Activated CD4-positive, alpha-beta T cell treated with anti-CD3 and anti-CD28 coated beads for 24 hours (primary cell): ENCODE measurements at regions not wholly inside any gene's neighbourhood (a gene's known extent, or its start where the extent isn't known, plus 50 kb on each side); places are given as distances from the start of the nearest gene placed in this dataset.

Experiments
- DNase-seq, 2 donors: peaks; one replicate each; pipeline ENCODE4 v3.0.0-alpha.2; 2020; ENCODE audit warnings: low read depth in 2 of 2

DNA sequence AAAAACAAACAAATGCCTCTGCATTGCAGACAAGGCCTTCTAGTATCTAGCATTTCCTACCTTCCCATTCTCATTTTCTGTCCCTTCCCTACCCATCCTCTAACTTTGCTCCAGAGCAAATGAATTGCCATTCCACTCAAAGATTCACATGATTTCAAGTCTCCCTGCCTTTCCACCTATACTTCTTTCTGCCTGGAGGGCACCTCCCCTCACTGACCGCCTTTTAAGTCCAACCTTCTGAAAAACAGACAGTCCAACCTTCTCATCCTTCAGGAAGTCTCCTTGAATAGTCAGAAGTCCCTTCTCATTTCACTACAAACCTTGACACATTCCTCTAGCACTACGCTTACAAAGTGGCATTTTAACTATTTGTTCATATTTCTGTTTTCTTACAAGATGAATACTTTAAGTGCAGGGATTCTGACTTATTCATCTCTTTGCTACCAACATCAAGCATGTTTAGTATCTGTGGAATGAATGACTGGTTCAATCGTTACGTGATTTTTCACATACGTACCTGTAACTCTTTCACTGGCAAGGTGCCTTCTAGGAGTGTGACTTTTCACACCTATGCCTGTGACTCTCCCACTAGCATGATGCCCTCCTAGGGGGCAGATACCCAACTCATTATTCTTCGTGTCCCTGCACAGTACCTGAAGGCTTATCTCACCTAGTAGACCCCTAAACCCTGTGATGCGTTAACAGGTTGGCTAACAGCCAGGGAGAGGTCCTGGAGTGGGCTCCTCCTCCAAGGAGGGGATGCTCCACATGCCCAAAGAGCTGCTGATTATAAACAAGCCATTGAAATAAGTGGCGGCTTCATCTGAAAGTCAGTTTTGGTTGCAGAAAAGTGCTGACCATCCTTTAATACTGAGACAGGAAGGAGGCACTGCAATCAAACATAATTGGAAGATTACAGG is 356.2 kb downstream of the MYCN start:
- no peak for DNase-seq

- no peak for DNase-seq
Measured at GRCh38 chr2:16296038-16296290, 355.6 kb downstream of the MYCN start.

DNA sequence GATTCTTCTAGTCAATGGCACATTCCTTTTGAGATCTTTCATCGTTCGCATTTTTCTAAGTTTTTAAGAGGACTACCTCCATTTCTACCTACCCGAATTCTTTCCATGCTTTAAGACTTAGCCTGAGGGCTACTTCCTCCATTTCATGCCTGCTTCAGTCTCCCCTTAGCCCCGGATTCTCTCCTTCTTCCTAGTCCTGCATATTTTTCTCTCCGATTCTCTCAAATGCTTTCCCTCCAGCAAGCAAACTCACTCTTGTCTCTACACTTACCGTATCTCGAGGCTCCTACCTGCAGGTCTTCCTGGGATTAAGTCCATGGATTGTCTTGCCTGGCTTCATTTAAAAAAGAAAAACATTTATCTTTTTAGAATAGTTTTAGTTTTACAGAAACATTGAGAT is 354.4 kb downstream of the MYCN start:
- DNase-seq = no peak

- no peak for DNase-seq
Measured at GRCh38 chr2:16293871-16294270, 353.5 kb downstream of the MYCN start.

GRCh38 chr2:16293398-16293797 is 353.0 kb downstream of the MYCN start:
- DNase-seq = no peak

- no peak for DNase-seq
Measured at GRCh38 chr2:16291731-16292550, 351.6 kb downstream of the MYCN start.

DNA sequence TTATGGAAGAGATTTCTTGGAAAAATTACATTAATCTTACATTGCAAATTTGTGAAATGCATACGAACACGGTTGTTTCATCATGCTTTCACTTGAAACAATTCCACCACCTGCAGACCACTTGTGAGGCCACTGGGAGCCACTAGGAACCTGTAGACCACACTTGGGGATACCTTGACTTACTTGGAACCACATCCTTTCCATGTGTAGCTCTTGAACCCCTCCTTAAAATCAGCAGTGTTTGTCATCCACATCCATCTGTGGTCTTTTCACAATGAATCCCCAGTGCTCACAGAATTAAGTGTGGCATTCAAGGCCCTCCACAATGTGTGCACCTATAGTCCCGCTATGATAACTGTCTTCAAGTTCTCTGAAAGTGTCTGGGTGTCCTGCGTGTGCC is 350.9 kb downstream of the MYCN start:
- no peak for DNase-seq

DNA sequence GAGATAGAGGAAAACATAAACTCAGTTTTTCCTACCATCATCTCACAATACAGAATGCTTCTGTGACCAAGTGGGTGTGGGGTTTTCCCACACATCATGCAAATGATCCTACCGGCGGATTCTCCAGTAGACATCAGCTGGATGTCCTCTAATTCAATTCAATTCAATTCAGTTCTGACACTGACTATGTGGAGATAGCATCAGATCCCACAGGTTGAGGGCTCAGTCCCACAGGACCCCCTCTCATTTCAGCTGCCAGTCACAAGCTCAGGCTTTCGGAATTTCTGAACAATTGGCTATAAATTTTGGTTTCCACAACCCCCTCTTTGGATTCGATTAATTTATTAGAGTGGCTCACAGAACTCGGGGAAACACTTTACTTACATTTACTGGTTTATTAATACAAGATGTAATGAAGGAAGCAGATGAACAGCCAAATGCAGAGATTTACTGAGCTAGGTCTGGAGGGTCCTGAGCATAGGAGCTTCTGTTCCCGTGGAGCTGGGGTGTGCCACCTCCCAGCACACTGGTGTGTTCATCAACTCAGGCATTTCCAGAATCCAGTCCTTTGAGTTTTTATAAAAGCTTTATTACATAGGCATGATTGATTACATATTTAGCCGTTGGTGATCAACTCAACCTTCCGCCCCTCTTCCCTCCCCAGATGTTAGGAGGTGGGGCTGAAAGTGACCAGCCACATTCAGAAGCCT is 350.1 kb downstream of the MYCN start:
- no peak for DNase-seq

GRCh38 chr2:16288371-16289112 is 348.2 kb downstream of the MYCN start:
- no peak for DNase-seq

DNA sequence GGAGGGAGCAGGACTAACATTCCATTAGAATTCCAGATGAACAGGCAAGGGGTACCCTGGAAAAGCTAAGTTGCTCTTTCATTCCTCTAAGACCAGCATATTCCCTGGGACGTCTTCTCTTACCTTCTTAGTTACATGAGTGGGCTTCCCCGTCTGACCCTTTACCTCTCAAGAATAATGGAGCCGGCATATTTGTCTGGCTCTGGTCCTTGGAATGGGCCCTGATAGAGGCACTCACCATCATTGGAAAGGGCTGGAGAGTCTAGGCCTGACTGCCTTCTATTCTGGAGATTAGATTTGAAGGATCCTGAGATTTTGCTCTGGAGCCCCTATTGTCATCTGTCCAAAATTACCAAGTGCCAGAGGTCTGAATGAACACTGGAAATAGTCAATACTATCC is 347.5 kb downstream of the MYCN start:
- DNase-seq = no peak

DNA sequence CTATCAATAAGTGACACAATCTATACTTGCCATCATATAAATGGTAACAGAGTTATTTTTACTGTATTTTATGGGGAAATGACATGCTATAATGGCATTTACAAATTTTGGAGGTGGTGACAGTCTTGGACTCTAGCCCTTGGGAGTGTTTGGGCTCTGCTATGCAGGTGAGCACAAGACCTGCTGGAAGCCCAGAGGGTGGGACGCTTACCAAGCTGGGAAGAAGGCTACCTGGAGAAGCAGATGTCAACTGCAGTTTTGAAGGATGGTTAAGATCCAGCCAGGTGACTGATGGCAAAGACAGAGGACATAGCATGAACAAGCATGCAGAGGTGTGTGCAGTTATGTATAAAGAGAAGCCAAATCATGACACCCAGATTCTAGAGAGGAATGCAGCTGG is 346.9 kb downstream of the MYCN start:
- DNase-seq = no peak

DNA sequence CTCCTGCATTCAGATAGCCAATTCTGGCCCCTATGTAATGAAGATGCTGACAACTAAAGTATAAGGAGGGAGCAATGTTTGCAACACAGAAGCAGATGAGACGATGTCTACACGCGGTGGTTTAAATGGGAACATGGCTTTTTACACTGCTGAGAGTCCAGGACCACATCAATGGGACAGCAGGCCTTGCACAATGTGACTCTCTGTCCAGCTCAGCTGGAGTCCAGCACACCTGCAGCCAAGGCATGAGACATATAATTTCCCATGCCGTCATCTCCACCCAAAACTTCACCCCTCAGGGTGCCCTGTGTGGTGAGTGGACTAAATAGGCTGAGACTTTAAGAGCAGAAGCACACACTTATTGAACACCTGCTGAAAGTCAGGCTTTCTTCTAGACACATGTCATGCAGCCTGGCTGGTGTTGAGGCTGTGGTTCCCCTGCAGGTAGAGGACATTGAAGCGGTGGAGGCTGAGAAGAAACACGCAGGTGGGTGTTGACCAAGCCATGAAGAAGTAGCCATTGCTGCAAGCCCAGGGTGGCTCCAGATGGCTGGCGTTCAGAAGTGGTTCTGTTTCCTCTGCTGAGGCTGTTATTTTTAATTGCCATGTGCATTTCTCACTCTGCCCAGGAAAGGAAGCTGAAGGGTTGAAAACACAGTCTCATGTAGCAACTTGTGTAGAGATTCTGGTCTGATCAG is 345.6 kb downstream of the MYCN start:
- no peak for DNase-seq

DNA sequence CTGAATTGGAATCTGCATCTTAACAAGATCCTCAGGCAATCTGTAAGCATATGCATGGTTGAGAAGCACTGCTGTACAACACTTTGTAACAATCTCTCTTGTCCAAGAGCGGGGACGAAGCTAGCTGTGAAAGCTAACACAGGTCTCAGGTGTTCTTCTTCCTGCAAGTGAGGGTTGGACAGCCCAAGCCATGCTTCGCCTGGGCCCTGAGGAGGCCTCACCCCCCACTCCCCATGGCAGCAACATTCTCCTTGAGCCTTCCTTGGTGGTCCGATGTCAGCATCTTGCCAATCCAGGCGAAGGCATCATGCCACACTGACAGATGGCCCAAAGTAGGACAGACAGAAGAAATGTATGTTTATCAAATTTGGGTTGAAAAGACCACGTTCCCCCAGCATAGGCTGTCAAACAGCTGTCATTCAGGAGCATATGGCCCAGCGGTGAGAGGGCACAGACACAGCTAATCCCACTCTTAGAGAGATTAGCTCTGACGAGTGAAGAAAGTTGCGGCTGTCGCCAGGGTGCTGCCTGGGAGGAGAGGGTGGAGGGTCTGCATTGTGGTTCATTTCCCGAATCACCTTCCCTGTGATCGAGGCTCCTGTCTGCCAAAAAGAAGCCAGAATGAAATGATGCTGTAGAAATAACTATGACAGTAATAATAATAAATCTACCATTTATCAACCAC is 344.7 kb downstream of the MYCN start:
- no peak for DNase-seq

GRCh38 chr2:16283071-16283850 is 342.9 kb downstream of the MYCN start:
- no peak for DNase-seq

GRCh38 chr2:16282511-16282910 is 342.2 kb downstream of the MYCN start:
- no peak for DNase-seq

DNA sequence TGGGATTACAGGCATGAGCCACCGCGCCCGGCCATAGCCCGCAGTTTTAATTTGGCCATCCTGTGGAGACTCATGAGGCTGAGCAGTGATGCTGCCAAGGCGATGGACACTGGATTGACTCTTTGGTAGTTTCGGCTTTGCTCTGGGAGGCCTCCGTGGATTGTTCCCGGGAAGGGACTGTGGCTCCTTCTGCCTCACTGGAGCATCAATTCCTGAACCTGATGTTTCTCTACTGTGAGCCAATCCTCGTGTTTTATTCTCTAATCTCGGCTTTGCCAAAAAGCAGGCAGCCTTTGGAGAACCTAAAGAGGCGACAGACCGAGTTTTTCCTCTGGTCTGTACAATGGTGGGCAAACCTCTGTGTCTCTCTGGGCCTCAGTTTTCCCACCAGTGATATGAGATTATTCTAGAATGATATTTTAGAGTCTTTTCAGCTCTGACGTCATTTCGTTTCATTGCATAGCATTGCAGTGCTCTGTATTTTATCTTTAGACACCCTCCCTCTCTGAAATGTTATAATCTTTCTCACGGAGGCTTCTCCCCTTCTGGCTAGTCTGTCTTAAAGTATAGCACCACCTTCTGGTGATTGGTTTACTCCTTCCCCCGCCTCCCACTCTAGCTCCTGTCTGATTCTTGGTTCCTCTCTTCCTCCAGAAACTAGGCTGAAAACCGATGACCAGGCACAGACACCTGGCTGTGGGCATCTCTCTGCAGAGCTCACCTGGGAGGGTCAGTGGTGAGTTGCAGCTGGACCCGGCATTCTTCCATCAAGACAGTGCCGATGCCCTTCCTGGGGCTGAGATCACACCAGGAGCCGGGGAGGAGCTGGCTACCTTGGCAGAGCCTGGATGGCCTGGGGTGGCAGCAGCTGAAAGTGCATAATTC is 341.3 kb downstream of the MYCN start:
- no peak for DNase-seq

DNA sequence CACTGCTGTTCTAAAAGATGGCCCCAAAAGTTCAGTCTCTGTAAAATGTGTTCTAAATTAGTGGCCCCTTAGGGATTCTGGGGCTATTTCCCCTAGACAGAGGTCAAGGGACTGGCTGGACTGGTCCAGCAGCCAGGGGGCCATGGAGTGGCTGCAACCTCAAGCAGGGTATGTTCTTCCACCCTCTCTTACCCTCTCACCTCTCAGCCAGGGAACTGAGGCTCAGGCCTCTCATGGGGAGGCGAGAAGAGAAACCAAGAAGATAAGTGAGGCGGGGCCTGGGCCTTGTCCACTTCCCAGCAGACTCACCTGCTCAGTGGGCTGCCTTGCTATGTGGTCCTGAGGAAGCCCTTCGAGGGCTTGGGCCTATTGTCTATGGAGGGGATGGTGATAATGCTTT is 339.7 kb downstream of the MYCN start:
- no peak for DNase-seq

- DNase-seq = no peak
Measured at GRCh38 chr2:16279641-16280040, 339.3 kb downstream of the MYCN start.

GRCh38 chr2:16279201-16279570 is 338.8 kb downstream of the MYCN start:
- no peak for DNase-seq
